Epithelial cell of proximal tubule (primary cell): ENCODE measurements at regions not wholly inside any gene's neighbourhood (a gene's known extent, or its start where the extent isn't known, plus 50 kb on each side); places are given as distances from the start of the nearest gene placed in this dataset.
A peak's percentile ranks its signal among the peaks of the same experiment; 100 is the strongest.

Experiments
- DNase-seq: peaks from one replicate; pipeline ENCODE4 v3.0.0-alpha.2; 2011; ENCODE audit warnings: low read depth
- H3K4me3 ChIP-seq: 2 replicates; pipeline ENCODE4 v1.5.1; 2011; ENCODE audit warnings: low read depth, mild to moderate bottlenecking, low read length
- CTCF ChIP-seq: conservative IDR thresholded peaks from 2 replicates; pipeline ENCODE4 v1.5.1; 2012; ENCODE audit warnings: low read depth, mild to moderate bottlenecking, low read length

GRCh38 chr2:2703172-2703571 is 372.1 kb upstream of the MYT1L start:
- no peak for TF ChIP-seq CTCF

DNA sequence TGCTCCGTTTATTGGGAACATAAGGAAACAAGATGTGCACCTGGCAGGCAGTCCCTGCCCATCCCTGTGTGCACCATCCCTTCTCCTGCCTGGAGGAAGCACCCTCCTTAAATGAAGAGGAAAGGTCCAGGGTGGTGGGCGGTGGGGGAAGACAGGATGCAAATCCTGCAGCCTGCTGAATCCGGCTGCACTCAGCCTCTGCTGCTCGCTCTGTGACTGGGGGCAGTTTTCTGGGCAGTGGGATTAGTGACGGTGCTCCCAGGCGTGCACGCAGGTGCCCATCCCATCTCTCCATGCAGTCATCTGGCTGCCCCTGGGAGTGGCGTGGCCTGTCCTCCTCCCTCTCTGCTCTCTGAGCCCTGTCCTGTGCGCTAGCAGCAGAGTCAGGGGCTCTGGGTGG is 371.3 kb upstream of the MYT1L start:
- DNase-seq = no peak
- H3K4me3 ChIP-seq = no peak overlapping the region
- no peak for TF ChIP-seq CTCF

More at GRCh38 chr2:2703172-2703571, 372.1 kb upstream of the MYT1L start:
- DNase-seq = no peak
- no peak overlapping the region for H3K4me3 ChIP-seq

GRCh38 chr2:2701813-2702212 is 370.7 kb upstream of the MYT1L start:
- H3K4me3 ChIP-seq = no peak overlapping the region
- no peak for TF ChIP-seq CTCF
- no peak for DNase-seq

GRCh38 chr2:2701176-2701781 is 370.2 kb upstream of the MYT1L start:
- no peak for DNase-seq
- no peak for TF ChIP-seq CTCF
- no peak overlapping the region for H3K4me3 ChIP-seq

DNA sequence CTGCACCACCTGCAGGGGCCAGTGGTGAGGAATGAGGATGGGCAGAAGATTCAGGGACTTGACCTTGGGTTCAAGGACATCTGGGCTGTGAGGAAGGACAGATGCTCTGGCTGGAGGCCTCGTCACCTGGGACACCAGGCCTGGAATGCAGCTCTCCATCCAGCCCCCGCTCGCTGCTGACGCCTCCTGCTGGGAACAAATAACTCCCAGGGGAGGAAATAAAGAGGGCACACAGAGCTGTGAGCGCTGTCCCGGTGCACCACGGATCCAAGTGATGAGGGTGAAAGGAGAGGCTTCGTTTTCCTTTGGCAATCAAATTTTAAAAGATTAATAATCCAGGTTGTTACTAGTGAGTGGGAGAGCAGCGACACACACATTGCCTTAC is 368.0 kb upstream of the MYT1L start:
- TF ChIP-seq CTCF = no peak
- no peak overlapping the region for H3K4me3 ChIP-seq
- no peak for DNase-seq

DNA sequence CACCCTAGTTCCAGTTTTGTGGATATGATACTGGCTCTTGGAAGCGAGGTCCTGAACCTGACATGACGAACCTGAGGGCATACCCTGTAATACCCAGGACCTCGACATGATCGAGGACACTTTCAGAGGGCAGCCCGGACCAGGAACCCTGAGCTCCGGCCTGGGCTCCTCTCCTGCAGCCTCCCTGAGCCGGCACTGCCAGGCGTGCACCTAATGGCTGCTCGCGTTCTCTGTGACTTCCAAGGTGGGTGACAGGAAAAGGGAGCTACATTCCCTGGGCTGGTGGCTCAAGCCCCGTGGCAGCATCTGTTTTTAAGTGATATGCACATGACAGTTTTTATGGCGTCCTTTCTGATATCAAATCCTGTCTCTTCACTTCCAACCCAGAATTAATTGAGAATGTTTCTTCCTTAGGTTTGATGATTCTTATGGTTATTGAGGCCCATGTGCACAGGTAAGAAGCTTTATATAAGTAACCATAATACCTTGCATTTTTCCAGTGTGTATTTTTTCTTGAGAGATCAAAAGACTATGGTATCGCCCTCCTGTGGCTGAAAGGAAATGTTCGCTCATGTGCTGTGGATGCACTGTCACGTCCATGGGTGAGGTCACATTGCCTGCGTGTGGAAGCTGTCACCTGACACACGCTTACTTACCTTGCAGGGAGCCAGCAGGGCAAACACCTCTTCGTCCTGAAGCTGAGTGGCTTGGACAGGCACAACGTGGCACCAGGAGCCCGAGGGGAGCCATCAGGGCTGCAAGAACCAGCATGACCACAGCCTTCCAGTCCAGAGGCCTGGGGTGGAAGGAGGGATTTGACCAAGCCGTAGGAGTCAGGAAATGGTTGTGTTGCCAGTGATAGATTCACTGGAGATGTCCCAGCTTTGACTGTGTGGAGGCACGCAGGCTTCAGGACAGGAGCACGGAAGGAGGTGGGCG is 367.4 kb upstream of the MYT1L start:
- peak; percentile 51 for TF ChIP-seq CTCF
- DNase-seq = no peak
- H3K4me3 ChIP-seq = no peak overlapping the region
